T-helper 1 cell treated with Interleukin-12 subunit alpha and Interleukin-12 subunit beta and Interleukin-4 antibody, amounts not matched to agents 30 ng/mL and 1 ng/mL, for 36 hours (primary cell): ENCODE measurements at regions not wholly inside any gene's neighbourhood (a gene's known extent, or its start where the extent isn't known, plus 50 kb on each side); places are given as distances from the start of the nearest gene placed in this dataset.

Experiments used
- intact Hi-C: fragments of 100-400 bp; cut with micrococcal nuclease; formaldehyde crosslinking; loops from one replicate; pipeline ENCODE4 v1.15.1; 2024

GRCh38 chr13:50071379-50071778 is 56.1 kb downstream of the KCNRG start:
- intact Hi-C loops = loop anchor here (1.0 kb wide), 1 partner anchor 9 kb away; no protein-coding TSS in a partner anchor

GRCh38 chr13:50072676-50073075 is 57.4 kb downstream of the KCNRG start:
- intact Hi-C loops = no loop called here

GRCh38 chr13:50073340-50073739 is 58.1 kb downstream of the KCNRG start:
- intact Hi-C loops = no loop called here

- intact Hi-C loops = no loop called here
Observed at GRCh38 chr13:50074843-50075242, 59.6 kb downstream of the KCNRG start.

GRCh38 chr13:50075619-50076097 is 60.4 kb downstream of the KCNRG start:
- intact Hi-C loops = no loop called here

GRCh38 chr13:50077431-50077830 is 62.2 kb downstream of the KCNRG start:
- intact Hi-C loops = no loop called here

GRCh38 chr13:50078231-50078894 is 63.1 kb downstream of the KCNRG start:
- intact Hi-C loops = no loop called here

GRCh38 chr13:50078895-50079654 is 63.8 kb downstream of the KCNRG start:
- intact Hi-C loops = no loop called here

- intact Hi-C loops = loop anchor here (1.0 to 10.0 kb wide), 3 partner anchors 8 to 835 kb away; partner anchors contain the start of gene CDADC1
Observed at GRCh38 chr13:50079655-50080202, 64.5 kb downstream of the KCNRG start.

- intact Hi-C loops = loop anchor here (1.0 to 10.0 kb wide), 3 partner anchors 9 to 836 kb away; partner anchors contain the start of gene CDADC1
Observed at GRCh38 chr13:50080203-50080910, 65.1 kb downstream of the KCNRG start.

GRCh38 chr13:50080911-50081678 is 65.9 kb downstream of the KCNRG start:
- intact Hi-C loops = loop anchor here (1.0 to 10.0 kb wide), 3 partner anchors 10 to 836 kb away; partner anchors contain the start of gene CDADC1

- intact Hi-C loops = loop anchor here (1.0 to 10.0 kb wide), 19 partner anchors 25 to 1721 kb away; partner anchors contain the start of genes CAB39L, CDADC1, INTS6 and SETDB2
Observed at GRCh38 chr13:50081679-50082425, 66.6 kb downstream of the KCNRG start.

- intact Hi-C loops = loop anchor here (1.0 to 10.0 kb wide), 19 partner anchors 24 to 1721 kb away; partner anchors contain the start of genes CAB39L, CDADC1, INTS6 and SETDB2
Observed at GRCh38 chr13:50082426-50083281, 67.4 kb downstream of the KCNRG start.

GRCh38 chr13:50085063-50085462 is 69.8 kb downstream of the KCNRG start:
- intact Hi-C loops = loop anchor here (1.0 to 10.0 kb wide), 2 partner anchors 840 to 985 kb away; partner anchors contain the start of gene CDADC1

- intact Hi-C loops = loop anchor here (10.0 kb wide), 1 partner anchor 845 kb away; the partner anchor contains the start of gene CDADC1
Observed at GRCh38 chr13:50089633-50090032, 74.4 kb downstream of the KCNRG start.

GRCh38 chr13:50090211-50090610 is 75.0 kb downstream of the KCNRG start:
- intact Hi-C loops = no loop called here

- intact Hi-C loops = no loop called here
Observed at GRCh38 chr13:50094615-50095293, 79.5 kb downstream of the KCNRG start.

GRCh38 chr13:50098693-50099092 is 83.4 kb downstream of the KCNRG start:
- intact Hi-C loops = no loop called here
